Endothelial cell of umbilical vein (primary cell): ENCODE measurements at regions not wholly inside any gene's neighbourhood (a gene's known extent, or its start where the extent isn't known, plus 50 kb on each side); places are given as distances from the start of the nearest gene placed in this dataset.
A peak's percentile ranks its signal among the peaks of the same experiment; 100 is the strongest.

Experiments used
- BruUV-seq: library from RNA; stranded (reverse); fragments of 400-500 nt; replicated peaks from 2 replicates; lab custom pipeline; 2021; lab: Mats Ljungman, UMichigan
- CTCF ChIA-PET: fragments of 300-600, 350-600 bp; sonication (Branson Sonifier 250); formaldehyde crosslinking; loops from one replicate; lab custom pipeline; 2021; ENCODE audit warnings: antibody characterized with exemption, inconsistent platforms; lab: Charles Lee
- POLR2A ChIA-PET: fragments of 300-600, 350-600 bp; sonication (Branson Sonifier 250); formaldehyde crosslinking; loops from one replicate; lab custom pipeline; 2021; ENCODE audit warnings: antibody characterized with exemption, inconsistent platforms; lab: Charles Lee
- DNase-seq: peaks from one replicate; pipeline ENCODE4 v3.0.0-alpha.2; 2011; ENCODE audit warnings: low read depth, low spot score
- FAIRE-seq: peaks from 2 replicates; lab custom pipeline; 2011; peaks lifted over from hg19 to GRCh38; lab: Jason Lieb, UNC
- H2AFZ ChIP-seq: 2 replicates; pipeline ENCODE4 v1.6.0; 2012; ENCODE audit warnings: low read depth, low read length, control low read depth, inconsistent platforms
- H3K27ac ChIP-seq: 2 replicates; pipeline ENCODE4 v1.5.1; 2011; ENCODE audit warnings: low read depth, mild to moderate bottlenecking, control low read depth, low read length, moderate library complexity; ENCODE audit not compliant: insufficient read depth
- H3K27me3 ChIP-seq, 2 experiments: 2 replicates each; pipeline versions ENCODE4 v1.6.0 to v1.6.1; 2011; ENCODE audit warnings: low read length in 2 of 2, mixed read lengths in 1 of 2; ENCODE audit not compliant: control insufficient read depth in 2 of 2, insufficient read depth in 2 of 2
- H3K36me3 ChIP-seq, 2 experiments: 2 replicates in 1 of 2; 3 replicates in 1 of 2; pipeline ENCODE4 v1.5.1; 2011; ENCODE audit warnings: low read length in 2 of 2, mild to moderate bottlenecking in 1 of 2, moderate library complexity in 1 of 2; ENCODE audit not compliant: control insufficient read depth in 2 of 2, insufficient read depth in 2 of 2; ENCODE audit errors: extremely low read depth in 1 of 2
- H3K4me1 ChIP-seq: 3 replicates; pipeline ENCODE4 v1.5.1; 2011; ENCODE audit warnings: mild to moderate bottlenecking, low read length; ENCODE audit not compliant: control insufficient read depth, insufficient read depth; ENCODE audit errors: extremely low read depth
- H3K4me2 ChIP-seq: 2 replicates; pipeline ENCODE4 v1.6.1; 2011; ENCODE audit warnings: low read length, control low read depth, mixed read lengths; ENCODE audit not compliant: insufficient read depth
- H3K4me3 ChIP-seq, 3 experiments: fragments of 200-600 bp in 1 of 3; sonication (generic), shearing (Covaris generic) in 1 of 3; replicated peaks in 1 of 3; 2 replicates each; pipeline ENCODE4 v1.5.1; 2011 to 2016; ENCODE audit warnings: control low read depth in 3 of 3, low read length in 3 of 3, mild to moderate bottlenecking in 2 of 3, inconsistent platforms in 1 of 3, low read depth in 1 of 3, moderate library complexity in 1 of 3; ENCODE audit not compliant: insufficient read depth in 1 of 3
- H3K79me2 ChIP-seq: 2 replicates; pipeline ENCODE4 v1.6.0; 2012; ENCODE audit warnings: low read length, inconsistent platforms; ENCODE audit not compliant: control insufficient read depth, insufficient read depth
- H3K9ac ChIP-seq: replicated peaks from 2 replicates; pipeline ENCODE3; 2011; ENCODE audit warnings: low read length, control low read depth; ENCODE audit not compliant: insufficient read depth; ENCODE audit errors: extremely low read depth
- H3K9me1 ChIP-seq: replicated peaks from 3 replicates; pipeline ENCODE4 v1.6.0; 2011; ENCODE audit warnings: mild to moderate bottlenecking, low read length; ENCODE audit not compliant: control insufficient read depth, insufficient read depth; ENCODE audit errors: extremely low read depth
- H3K9me3 ChIP-seq: replicated peaks from 2 replicates; pipeline ENCODE4 v1.5.1; 2012; ENCODE audit warnings: low read length, inconsistent platforms; ENCODE audit not compliant: control insufficient read depth, insufficient read depth
- H4K20me1 ChIP-seq: replicated peaks from 2 replicates; pipeline ENCODE3; 2011; ENCODE audit warnings: mild to moderate bottlenecking, low read length; ENCODE audit not compliant: control insufficient read depth, insufficient read depth; ENCODE audit errors: extremely low read depth
- FOS ChIP-seq: IDR thresholded peaks from 2 replicates; pipeline ENCODE4 v1.6.1; 2011; ENCODE audit warnings: mild to moderate bottlenecking, low read length, moderate library complexity, borderline replicate concordance; ENCODE audit not compliant: insufficient read depth
- GATA2 ChIP-seq: IDR thresholded peaks from 2 replicates; pipeline ENCODE4 v1.7.0; 2011; ENCODE audit warnings: low read depth, mild to moderate bottlenecking, moderate library complexity, mixed read lengths, low read length; ENCODE audit not compliant: insufficient read length, insufficient read depth
- JUN ChIP-seq: IDR thresholded peaks from 2 replicates; pipeline ENCODE4 v1.6.1; 2011; ENCODE audit warnings: borderline replicate concordance, low read depth; ENCODE audit not compliant: insufficient read length, insufficient read depth
- MYC ChIP-seq: IDR thresholded peaks from one replicate; pipeline ENCODE4 v1.6.1; 2011; ENCODE audit warnings: mild to moderate bottlenecking, low read depth, low read length
- dilution Hi-C: fragments of 300-500 bp; cut with MboI; formaldehyde crosslinking; loops from one replicate; pipeline ENCODE4 v1.15.0; 2019; ENCODE audit warnings: low sequenced_read_pairs; ENCODE audit not compliant: extremely low pct_ligation_motif_present
- intact Hi-C: fragments of 100-400 bp; cut with micrococcal nuclease; formaldehyde crosslinking; loops from one replicate; pipeline ENCODE4 v1.10.0; 2022
- TF ChIP-seq, protein P1 (sequence below), 2 donors: IDR thresholded peaks; 1 replicate in 1 of 2; 2 replicates in 1 of 2; pipeline ENCODE4 v1.5.1; 2011; ENCODE audit warnings: low read length in 2 of 2, mild to moderate bottlenecking in 2 of 2, moderate library complexity in 2 of 2, control low read depth in 1 of 2, inconsistent platforms in 1 of 2, low read depth in 1 of 2; ENCODE audit not compliant: insufficient read depth in 1 of 2; ENCODE audit errors: extremely low read depth in 1 of 2

DNA sequence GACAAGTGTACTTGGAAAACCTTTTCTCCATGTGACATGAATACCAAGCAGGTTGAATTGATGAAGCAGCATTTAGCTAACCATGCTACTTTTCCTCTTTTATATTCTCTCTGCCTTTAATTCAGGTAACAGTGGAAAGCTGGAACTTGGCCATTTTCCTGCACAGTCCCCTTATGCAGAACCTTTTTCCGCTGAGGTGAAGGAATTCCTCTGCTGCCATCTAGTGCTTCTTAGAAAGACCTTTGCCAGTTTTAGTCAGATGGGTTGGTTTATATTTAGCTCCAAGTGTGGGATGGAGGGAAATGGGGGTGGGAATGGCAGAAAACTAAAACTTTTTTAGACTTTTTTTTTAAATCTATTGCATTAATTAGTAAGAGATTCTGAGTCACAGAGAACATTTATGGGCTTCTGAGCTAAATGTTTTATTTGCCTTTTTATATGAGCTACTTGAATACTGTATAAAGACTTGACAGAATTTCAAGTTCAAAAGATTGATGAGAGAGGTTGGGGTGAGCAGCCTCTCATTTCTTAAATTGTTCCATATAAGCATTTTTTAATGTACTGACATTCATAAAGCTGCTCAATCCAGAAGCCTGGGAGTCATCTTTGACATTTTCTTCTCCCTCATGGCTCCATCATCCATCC is 153.9 kb upstream of the ZC3H12C start:
- no peaks in the 10 kb centered on the region for H4K20me1 ChIP-seq
- CTCF ChIA-PET: interaction anchor here (0.6 to 4.4 kb wide), 65 partner anchors 9 to 1281 kb away, joined by 3 to 370 read pairs (median 4); partner anchors contain the start of genes DDX10, FDX1 and ZC3H12C
- no peak overlapping the region for H2AFZ ChIP-seq
- no peak overlapping the region for H3K4me2 ChIP-seq
- H3K9me3 ChIP-seq: no peaks in the 10 kb centered on the region
- no peaks in the 10 kb centered on the region for H3K27me3 ChIP-seq
- H3K4me1 ChIP-seq: no peaks in the 10 kb centered on the region
- intact Hi-C loops: loop anchor here (1.0 to 10.0 kb wide), 5 partner anchors 86 to 1241 kb away; no protein-coding TSS in a partner anchor
- H3K4me3 ChIP-seq: no peak overlapping the region
- FAIRE-seq (peak; percentile 28), DNase-seq (peak; percentile 80)
- no peak overlapping the region for H3K9ac ChIP-seq
- POLR2A ChIA-PET: no interaction called here
- no peaks in the 10 kb centered on the region for H3K9me1 ChIP-seq
- no peak for TF ChIP-seq MYC
- TF ChIP-seq, protein P1, sequence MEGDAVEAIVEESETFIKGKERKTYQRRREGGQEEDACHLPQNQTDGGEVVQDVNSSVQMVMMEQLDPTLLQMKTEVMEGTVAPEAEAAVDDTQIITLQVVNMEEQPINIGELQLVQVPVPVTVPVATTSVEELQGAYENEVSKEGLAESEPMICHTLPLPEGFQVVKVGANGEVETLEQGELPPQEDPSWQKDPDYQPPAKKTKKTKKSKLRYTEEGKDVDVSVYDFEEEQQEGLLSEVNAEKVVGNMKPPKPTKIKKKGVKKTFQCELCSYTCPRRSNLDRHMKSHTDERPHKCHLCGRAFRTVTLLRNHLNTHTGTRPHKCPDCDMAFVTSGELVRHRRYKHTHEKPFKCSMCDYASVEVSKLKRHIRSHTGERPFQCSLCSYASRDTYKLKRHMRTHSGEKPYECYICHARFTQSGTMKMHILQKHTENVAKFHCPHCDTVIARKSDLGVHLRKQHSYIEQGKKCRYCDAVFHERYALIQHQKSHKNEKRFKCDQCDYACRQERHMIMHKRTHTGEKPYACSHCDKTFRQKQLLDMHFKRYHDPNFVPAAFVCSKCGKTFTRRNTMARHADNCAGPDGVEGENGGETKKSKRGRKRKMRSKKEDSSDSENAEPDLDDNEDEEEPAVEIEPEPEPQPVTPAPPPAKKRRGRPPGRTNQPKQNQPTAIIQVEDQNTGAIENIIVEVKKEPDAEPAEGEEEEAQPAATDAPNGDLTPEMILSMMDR (IDR thresholded peaks at IDR 0.05; ENCODE audit: extremely low read depth in 1 of 2, insufficient read depth in 1 of 2, low read depth in 1 of 2, low read length in 2 of 2): peak; percentile 57 to 61
- H3K79me2 ChIP-seq: no peaks in the 10 kb centered on the region
- H3K36me3 ChIP-seq: no peaks in the 10 kb centered on the region
- no TSS peak for BruUV-seq
- dilution Hi-C loops: no loop called here
- no peak overlapping the region for H3K27ac ChIP-seq

DNA sequence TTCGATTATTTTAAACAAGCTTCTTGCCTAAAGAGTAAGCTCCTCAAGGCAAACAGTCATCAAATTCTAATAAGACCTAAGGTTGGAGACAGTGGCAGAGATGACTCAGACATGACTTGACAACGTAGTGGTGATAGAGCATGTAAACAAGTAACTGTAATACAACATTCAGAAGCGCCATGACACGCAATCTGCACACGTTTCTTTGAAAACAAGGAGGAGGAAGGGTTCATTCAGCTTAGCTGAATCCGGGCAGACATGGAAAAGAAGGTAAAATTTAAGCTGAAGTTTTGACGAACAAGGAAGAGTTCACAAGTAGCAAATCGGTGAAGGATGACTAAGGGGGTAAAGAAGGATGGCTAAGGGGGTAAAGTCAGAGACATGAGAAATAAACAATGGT is 152.4 kb upstream of the ZC3H12C start:
- Histone ChIP-seq H3K4me2 (no peak overlapping the region), H3K9me1 (no peaks in the 10 kb centered on the region), H3K9me3 (no peaks in the 10 kb centered on the region), H3K27ac (no peak overlapping the region), H3K36me3 (no peaks in the 10 kb centered on the region), H2AFZ (peak overlapping the region; percentile 50), H4K20me1 (no peaks in the 10 kb centered on the region), H3K4me3 (no peak overlapping the region), H3K9ac (no peak overlapping the region), H3K79me2 (no peaks in the 10 kb centered on the region), H3K4me1 (no peaks in the 10 kb centered on the region), H3K27me3 (no peaks in the 10 kb centered on the region)
- dilution Hi-C loops (no loop called here), intact Hi-C loops (no loop called here)
- BruUV-seq: no TSS peak
- DNase-seq (peak; percentile 11), FAIRE-seq (no peak)
- POLR2A ChIA-PET: interaction anchor here (0.6 kb wide), 1 partner anchor 88 kb away, joined by 3 read pairs; no protein-coding TSS in a partner anchor
- TF ChIP-seq FOS (peak; percentile 39), GATA2 (no peak), JUN (no peak)
- CTCF ChIA-PET: interaction anchor here (0.8 to 4.4 kb wide), 13 partner anchors 10 to 1243 kb away, joined by 3 to 370 read pairs (median 4); partner anchors contain the start of gene ZC3H12C
